CD4-positive, alpha-beta T cell treated with Interleukin-2 at 100 ng/mL for 4 hours (primary cell): ENCODE measurements at regions not wholly inside any gene's neighbourhood (a gene's known extent, or its start where the extent isn't known, plus 50 kb on each side); places are given as distances from the start of the nearest gene placed in this dataset.
"Not testable (repeated sequence)": the region's sequence is repeated elsewhere in the genome, so short reads cannot be mapped to it uniquely, and the experiment has no call there.

Experiments used
- DNase-seq: peaks from one replicate; pipeline ENCODE4 v3.0.0-alpha.2; 2020; ENCODE audit warnings: low spot score

DNA sequence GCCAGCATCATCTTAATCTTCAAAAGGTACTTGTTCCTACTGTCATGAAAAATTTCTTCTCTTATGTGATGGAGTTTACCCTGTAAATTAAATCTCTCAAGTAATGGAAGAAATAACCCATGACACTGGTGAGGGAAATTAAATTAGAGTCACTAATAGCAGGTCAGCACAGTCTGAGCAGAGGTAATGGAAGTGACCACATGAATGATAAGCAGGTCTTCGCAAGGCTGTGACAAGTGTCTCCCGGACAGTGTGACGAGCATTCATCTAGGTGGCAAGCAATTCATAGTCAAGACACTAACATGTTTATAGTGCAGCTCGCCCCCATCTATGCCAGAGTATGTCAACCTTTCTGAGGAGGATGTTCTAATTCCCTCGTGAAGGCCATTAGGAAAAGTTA, 249.2 kb downstream of the FRK start:
- DNase-seq, result no peak

GRCh38 chr6:115798229-115798628, 262.5 kb downstream of the FRK start:
- no peak for DNase-seq

GRCh38 chr6:115796829-115797228, 263.9 kb downstream of the FRK start:
- no peak for DNase-seq

- DNase-seq, result no peak
Observed at GRCh38 chr6:115796061-115796460, 264.6 kb downstream of the FRK start.

GRCh38 chr6:115783402-115784061, 277.2 kb downstream of the FRK start:
- no peak for DNase-seq

DNA sequence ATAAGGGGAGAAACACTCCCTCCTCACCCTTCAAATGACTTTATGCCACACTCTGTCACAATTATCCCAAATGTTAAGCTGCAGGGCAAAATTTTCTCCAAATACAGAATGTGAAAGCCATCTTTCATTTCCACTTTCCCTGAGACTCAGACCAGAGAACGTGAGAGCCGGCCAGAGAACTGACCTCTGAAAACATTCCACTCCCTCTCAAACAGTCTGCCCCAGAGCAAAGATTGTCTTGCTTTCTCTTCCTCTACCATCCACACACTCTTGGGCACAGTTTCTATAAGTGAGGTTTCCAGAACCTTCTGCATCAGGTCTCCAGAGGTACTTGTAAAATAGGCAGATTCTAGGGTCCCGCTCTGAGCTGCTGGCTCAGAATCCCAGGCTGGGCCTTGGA, 278.1 kb downstream of the FRK start:
- no peak for DNase-seq

- DNase-seq, result no peak
Observed at GRCh38 chr6:115773741-115774140, 286.9 kb downstream of the FRK start.

GRCh38 chr6:115770851-115771250, 289.8 kb downstream of the FRK start:
- no peak for DNase-seq

GRCh38 chr6:115768500-115768899, 292.2 kb downstream of the FRK start:
- no peak for DNase-seq

DNA sequence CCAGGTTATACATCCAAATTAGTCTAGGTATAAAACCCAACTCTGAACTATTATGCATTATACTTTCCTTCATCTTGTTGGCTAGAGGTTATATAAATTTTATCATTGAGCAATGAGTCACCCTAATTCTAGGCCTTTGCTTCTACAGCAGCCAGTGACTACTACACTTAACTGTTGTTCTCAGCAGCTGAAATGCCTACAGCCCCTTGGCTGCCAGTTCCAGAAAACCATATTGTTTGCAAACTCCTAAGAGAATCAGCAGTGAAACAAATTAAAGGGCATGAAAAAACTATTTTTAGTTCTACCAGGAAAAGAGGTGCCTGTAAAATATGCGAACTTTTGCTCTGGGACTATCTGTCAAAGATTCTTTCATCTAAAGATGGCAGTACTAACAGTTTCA, 292.8 kb downstream of the FRK start:
- no peak for DNase-seq

- no peak for DNase-seq
Observed at GRCh38 chr6:115766745-115767462, 293.8 kb downstream of the FRK start.

- no peak for DNase-seq
Observed at GRCh38 chr6:115765966-115766365, 294.7 kb downstream of the FRK start.

GRCh38 chr6:115759051-115759450, 301.6 kb downstream of the FRK start:
- no peak for DNase-seq

DNA sequence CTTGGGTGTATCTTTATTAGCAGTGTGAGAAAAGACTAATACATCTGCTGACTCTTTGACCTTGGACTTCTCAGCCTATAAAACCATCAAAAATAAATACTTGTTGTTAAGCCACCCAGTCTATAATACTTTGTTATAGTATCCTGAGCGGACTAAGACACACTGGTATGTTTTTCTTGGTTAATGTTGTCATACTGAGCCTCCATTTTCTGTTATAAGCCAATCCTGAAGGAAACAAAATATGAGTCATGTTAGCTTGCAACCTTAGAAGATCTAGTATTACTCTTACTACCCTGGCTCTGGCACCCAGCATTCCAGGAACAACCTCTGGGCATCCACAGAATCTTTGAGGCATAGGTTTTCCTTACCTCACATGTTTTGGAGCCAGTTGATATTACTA, 307.2 kb downstream of the FRK start:
- DNase-seq, result no peak

- DNase-seq, result no peak
Observed at GRCh38 chr6:115750946-115751345, 309.7 kb downstream of the FRK start.

- DNase-seq, result no peak
Observed at GRCh38 chr6:115750292-115750691, 310.4 kb downstream of the FRK start.

DNA sequence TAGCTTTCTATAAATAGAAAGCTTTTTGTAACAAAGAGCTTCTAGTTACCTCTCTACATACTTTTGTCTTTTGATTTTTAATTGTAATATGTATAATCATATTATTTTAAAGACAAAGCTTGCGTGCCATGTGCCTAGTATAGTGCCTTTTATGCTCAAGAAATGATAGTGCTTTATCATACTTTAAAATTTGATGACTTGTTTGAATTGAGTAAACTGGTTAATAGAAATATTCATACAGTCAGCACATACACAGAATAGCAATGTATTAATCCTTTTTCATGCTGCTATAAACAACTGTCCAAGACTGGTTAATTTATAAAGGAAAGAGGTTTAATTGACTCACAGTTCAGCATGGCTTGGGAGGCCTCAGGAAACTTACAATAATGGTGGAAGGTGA, 313.0 kb downstream of the FRK start:
- DNase-seq, result no peak

DNA sequence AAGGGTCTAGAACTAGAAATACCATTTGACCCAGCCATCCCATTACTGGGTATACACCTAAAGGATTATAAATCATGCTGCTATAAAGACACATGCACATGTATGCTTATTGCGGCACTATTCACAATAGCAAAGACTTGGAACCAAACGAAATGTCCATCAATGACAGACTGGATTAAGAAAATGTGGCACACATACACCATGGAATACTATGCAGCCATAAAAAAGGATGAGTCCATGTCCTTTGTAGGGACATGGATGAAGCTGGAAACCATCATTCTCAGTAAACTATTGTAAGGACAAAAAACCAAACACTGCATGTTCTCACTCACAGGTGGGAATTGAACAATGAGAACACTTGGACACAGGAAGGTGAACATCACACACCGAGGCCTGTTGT, 314.1 kb downstream of the FRK start:
- DNase-seq, result not testable (repeated sequence)

- DNase-seq, result no peak
Observed at GRCh38 chr6:115740907-115741306, 319.8 kb downstream of the FRK start.

GRCh38 chr6:115735610-115736009, 325.1 kb downstream of the FRK start:
- no peak for DNase-seq

DNA sequence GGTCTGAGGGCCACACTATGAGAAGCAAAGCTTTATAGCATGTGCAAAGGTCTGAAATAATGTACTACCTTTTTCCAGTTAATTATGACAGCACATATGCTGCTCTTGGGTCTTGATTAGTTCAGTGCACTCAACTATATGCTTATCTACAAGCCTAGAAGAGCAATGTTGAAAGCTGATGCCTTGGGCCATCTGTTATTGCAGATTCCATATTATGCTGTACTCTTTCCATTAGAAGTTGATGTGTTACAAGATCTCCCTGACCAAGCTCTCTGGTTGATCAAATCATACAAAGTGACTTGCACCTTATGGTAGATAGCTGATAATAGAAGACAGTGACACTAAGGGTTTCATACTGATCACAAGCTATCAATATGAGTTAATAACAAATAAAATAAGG, 327.3 kb downstream of the FRK start:
- DNase-seq, result no peak

DNA sequence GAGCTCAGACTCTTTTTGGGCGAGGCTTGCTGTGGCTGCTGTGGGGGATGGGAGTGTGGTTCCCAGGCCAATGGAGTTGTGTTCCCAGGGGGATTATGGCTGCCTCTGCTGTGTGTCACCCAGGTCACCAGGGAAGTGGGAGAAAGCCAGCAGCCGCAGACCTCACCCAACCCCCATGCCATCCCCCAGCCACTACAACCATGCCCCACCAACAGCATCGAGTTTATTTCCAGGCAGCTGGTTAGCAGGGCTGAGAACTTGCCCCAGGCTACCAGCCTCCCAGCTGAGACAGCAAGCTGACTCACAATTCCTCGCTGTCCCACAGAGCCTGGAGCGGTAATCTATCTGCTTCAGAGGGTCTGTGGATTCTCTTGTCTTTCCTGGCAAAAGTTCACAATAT, 331.7 kb downstream of the FRK start:
- no peak for DNase-seq

- no peak for DNase-seq
Observed at GRCh38 chr6:115728171-115728570, 332.5 kb downstream of the FRK start.

DNA sequence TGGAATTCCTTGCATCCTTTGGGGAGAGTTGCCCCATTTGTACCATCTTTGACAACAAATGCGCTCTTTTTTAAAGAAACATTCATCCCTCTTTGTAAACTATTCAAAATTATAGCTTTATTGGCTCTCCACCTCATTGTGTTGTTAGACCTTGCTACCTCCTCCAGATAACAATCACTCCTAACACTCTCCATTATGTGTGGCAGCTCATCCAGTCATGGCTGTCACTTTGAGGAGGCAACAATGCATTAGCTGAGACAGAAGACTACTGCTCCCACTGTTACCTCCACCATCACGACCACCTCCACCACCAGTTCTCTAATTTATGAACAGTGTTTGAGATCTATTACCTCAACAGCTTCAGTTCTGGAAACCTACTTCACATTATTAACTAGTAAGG, 339.1 kb downstream of the FRK start:
- no peak for DNase-seq
